ENCODE measurements at regions not wholly inside any gene's neighbourhood (a gene's known extent, or its start where the extent isn't known, plus 50 kb on each side); places are given as distances from the start of the nearest gene placed in this dataset.

DNA sequence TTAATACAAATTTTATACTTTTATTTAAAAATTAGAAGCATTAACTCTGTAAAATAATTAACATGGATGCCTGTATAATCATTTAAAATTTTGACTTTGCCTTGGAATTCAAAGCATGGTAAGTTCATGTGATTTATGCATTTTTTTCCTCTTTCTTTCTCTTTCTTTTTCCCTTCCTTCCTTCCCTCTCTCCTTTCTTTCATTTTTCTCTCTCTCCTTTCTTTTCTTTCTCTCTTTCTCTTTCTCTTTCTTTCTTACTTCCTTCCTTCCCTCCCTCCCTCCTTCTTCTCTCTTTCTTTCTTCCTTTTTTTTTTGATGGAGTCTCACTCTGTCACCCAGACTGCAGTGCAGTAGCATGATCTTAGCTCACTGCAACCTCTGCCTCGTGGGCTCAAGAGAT lies 53.8 kb upstream of the P3H2 start:
- H3K79me2 ChIP-seq (replicated peaks; ENCODE audit: insufficient read depth), result no peaks in the 10 kb centered on the region
- H2AFZ ChIP-seq, result peak overlapping the region; percentile 72
- Mint-ChIP-seq H3K27me3 (ENCODE audit: insufficient read depth, low read depth, poor library complexity) (no peaks in the 10 kb centered on the region), H3K4me1 (peaks cover 12% of the 10 kb centered on the region), H3K36me3 (ENCODE audit: low read depth) (peaks cover 7% of the 10 kb centered on the region; the same call in 1 of the 3 replicates), H3K27ac (0 out of 2 replicates have a peak overlapping the region, but pooled peaks have one; percentile 58), H3K9me3 (peaks cover 2% of the 10 kb centered on the region; the same call in 1 of the 3 replicates), H3K4me3 (no peak overlapping the region)
- H3K27ac ChIP-seq (ENCODE audit: low read depth), result no peak overlapping the region
- H3K4me1 ChIP-seq (ENCODE audit: insufficient read depth), result peaks cover 4% of the 10 kb centered on the region; the same call in 1 of the 2 replicates
- no peaks in the 10 kb centered on the region for H3F3A ChIP-seq (replicated peaks; ENCODE audit: low read depth)
- no peak overlapping the region for H3K4me2 ChIP-seq
- H3K9me2 ChIP-seq (ENCODE audit: insufficient read depth), result no peaks in the 10 kb centered on the region
- no peaks in the 10 kb centered on the region for H4K20me1 ChIP-seq (replicated peaks; ENCODE audit: insufficient read depth)
- ATAC-seq, result no peak
- no peak overlapping the region for H3K4me3 ChIP-seq
- no peaks in the 10 kb centered on the region for H3K27me3 ChIP-seq (ENCODE audit: insufficient read depth)
- TF ChIP-seq EZH2phosphoT487 (IDR thresholded peaks at IDR 0.05; ENCODE audit: unreplicated experiment), result no peak
- no peak for TF ChIP-seq JUNB (IDR thresholded peaks at IDR 0.05; ENCODE audit: unreplicated experiment)
- TF ChIP-seq, protein P1, sequence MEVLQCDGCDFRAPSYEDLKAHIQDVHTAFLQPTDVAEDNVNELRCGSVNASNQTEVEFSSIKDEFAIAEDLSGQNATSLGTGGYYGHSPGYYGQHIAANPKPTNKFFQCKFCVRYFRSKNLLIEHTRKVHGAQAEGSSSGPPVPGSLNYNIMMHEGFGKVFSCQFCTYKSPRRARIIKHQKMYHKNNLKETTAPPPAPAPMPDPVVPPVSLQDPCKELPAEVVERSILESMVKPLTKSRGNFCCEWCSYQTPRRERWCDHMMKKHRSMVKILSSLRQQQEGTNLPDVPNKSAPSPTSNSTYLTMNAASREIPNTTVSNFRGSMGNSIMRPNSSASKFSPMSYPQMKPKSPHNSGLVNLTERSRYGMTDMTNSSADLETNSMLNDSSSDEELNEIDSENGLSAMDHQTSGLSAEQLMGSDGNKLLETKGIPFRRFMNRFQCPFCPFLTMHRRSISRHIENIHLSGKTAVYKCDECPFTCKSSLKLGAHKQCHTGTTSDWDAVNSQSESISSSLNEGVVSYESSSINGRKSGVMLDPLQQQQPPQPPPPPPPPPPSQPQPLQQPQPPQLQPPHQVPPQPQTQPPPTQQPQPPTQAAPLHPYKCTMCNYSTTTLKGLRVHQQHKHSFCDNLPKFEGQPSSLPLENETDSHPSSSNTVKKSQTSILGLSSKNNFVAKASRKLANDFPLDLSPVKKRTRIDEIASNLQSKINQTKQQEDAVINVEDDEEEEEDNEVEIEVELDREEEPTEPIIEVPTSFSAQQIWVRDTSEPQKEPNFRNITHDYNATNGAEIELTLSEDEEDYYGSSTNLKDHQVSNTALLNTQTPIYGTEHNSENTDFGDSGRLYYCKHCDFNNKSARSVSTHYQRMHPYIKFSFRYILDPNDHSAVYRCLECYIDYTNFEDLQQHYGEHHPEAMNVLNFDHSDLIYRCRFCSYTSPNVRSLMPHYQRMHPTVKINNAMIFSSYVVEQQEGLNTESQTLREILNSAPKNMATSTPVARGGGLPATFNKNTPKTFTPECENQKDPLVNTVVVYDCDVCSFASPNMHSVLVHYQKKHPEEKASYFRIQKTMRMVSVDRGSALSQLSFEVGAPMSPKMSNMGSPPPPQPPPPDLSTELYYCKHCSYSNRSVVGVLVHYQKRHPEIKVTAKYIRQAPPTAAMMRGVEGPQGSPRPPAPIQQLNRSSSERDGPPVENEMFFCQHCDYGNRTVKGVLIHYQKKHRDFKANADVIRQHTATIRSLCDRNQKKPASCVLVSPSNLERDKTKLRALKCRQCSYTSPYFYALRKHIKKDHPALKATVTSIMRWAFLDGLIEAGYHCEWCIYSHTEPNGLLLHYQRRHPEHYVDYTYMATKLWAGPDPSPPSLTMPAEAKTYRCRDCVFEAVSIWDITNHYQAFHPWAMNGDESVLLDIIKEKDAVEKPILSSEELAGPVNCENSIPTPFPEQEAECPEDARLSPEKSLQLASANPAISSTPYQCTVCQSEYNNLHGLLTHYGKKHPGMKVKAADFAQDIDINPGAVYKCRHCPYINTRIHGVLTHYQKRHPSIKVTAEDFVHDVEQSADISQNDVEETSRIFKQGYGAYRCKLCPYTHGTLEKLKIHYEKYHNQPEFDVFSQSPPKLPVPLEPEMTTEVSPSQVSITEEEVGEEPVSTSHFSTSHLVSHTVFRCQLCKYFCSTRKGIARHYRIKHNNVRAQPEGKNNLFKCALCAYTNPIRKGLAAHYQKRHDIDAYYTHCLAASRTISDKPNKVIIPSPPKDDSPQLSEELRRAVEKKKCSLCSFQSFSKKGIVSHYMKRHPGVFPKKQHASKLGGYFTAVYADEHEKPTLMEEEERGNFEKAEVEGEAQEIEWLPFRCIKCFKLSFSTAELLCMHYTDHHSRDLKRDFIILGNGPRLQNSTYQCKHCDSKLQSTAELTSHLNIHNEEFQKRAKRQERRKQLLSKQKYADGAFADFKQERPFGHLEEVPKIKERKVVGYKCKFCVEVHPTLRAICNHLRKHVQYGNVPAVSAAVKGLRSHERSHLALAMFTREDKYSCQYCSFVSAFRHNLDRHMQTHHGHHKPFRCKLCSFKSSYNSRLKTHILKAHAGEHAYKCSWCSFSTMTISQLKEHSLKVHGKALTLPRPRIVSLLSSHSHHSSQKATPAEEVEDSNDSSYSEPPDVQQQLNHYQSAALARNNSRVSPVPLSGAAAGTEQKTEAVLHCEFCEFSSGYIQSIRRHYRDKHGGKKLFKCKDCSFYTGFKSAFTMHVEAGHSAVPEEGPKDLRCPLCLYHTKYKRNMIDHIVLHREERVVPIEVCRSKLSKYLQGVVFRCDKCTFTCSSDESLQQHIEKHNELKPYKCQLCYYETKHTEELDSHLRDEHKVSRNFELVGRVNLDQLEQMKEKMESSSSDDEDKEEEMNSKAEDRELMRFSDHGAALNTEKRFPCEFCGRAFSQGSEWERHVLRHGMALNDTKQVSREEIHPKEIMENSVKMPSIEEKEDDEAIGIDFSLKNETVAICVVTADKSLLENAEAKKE (CRISPR knock-in tag; IDR thresholded peaks at IDR 0.05), result no peak
- TF ChIP-seq POLR2AphosphoS5 (IDR thresholded peaks at IDR 0.05; ENCODE audit: low read depth), result no peak
- TF ChIP-seq, protein P2, sequence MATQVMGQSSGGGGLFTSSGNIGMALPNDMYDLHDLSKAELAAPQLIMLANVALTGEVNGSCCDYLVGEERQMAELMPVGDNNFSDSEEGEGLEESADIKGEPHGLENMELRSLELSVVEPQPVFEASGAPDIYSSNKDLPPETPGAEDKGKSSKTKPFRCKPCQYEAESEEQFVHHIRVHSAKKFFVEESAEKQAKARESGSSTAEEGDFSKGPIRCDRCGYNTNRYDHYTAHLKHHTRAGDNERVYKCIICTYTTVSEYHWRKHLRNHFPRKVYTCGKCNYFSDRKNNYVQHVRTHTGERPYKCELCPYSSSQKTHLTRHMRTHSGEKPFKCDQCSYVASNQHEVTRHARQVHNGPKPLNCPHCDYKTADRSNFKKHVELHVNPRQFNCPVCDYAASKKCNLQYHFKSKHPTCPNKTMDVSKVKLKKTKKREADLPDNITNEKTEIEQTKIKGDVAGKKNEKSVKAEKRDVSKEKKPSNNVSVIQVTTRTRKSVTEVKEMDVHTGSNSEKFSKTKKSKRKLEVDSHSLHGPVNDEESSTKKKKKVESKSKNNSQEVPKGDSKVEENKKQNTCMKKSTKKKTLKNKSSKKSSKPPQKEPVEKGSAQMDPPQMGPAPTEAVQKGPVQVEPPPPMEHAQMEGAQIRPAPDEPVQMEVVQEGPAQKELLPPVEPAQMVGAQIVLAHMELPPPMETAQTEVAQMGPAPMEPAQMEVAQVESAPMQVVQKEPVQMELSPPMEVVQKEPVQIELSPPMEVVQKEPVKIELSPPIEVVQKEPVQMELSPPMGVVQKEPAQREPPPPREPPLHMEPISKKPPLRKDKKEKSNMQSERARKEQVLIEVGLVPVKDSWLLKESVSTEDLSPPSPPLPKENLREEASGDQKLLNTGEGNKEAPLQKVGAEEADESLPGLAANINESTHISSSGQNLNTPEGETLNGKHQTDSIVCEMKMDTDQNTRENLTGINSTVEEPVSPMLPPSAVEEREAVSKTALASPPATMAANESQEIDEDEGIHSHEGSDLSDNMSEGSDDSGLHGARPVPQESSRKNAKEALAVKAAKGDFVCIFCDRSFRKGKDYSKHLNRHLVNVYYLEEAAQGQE (IDR thresholded peaks at IDR 0.05; ENCODE audit: unreplicated experiment), result no peak
- TF ChIP-seq NANOG (IDR thresholded peaks at IDR 0.05; ENCODE audit: borderline replicate concordance), result no peak
- TF ChIP-seq CREB1 (CRISPR knock-in tag; IDR thresholded peaks at IDR 0.05; ENCODE audit: low read depth), result no peak
- no peak for TF ChIP-seq STAT1 (IDR thresholded peaks at IDR 0.05; ENCODE audit: unreplicated experiment)
- TF ChIP-seq, protein P3, sequence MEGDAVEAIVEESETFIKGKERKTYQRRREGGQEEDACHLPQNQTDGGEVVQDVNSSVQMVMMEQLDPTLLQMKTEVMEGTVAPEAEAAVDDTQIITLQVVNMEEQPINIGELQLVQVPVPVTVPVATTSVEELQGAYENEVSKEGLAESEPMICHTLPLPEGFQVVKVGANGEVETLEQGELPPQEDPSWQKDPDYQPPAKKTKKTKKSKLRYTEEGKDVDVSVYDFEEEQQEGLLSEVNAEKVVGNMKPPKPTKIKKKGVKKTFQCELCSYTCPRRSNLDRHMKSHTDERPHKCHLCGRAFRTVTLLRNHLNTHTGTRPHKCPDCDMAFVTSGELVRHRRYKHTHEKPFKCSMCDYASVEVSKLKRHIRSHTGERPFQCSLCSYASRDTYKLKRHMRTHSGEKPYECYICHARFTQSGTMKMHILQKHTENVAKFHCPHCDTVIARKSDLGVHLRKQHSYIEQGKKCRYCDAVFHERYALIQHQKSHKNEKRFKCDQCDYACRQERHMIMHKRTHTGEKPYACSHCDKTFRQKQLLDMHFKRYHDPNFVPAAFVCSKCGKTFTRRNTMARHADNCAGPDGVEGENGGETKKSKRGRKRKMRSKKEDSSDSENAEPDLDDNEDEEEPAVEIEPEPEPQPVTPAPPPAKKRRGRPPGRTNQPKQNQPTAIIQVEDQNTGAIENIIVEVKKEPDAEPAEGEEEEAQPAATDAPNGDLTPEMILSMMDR (conservative IDR thresholded peaks at IDR 0.05; ENCODE audit: low read depth in 2 of 2), result no peak
- no peak for TF ChIP-seq ZNF331 (CRISPR knock-in tag; IDR thresholded peaks at IDR 0.05; ENCODE audit: low read depth)
- TF ChIP-seq EZH2 (IDR thresholded peaks at IDR 0.05; ENCODE audit: low read depth, unreplicated experiment), result no peak
- no peak for TF ChIP-seq ZNF114 (CRISPR knock-in tag; IDR thresholded peaks at IDR 0.05)
- TF ChIP-seq, protein P4, sequence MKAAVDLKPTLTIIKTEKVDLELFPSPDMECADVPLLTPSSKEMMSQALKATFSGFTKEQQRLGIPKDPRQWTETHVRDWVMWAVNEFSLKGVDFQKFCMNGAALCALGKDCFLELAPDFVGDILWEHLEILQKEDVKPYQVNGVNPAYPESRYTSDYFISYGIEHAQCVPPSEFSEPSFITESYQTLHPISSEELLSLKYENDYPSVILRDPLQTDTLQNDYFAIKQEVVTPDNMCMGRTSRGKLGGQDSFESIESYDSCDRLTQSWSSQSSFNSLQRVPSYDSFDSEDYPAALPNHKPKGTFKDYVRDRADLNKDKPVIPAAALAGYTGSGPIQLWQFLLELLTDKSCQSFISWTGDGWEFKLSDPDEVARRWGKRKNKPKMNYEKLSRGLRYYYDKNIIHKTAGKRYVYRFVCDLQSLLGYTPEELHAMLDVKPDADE (IDR thresholded peaks at IDR 0.05), result no peak
- H3K36me3 ChIP-seq (ENCODE audit: insufficient read depth), result no peaks in the 10 kb centered on the region
- no peak for DNase-seq (ENCODE audit: low spot score)
